GM19324 (cell line): ENCODE measurements at regions not wholly inside any gene's neighbourhood (a gene's known extent, or its start where the extent isn't known, plus 50 kb on each side); places are given as distances from the start of the nearest gene placed in this dataset.
"Not testable (repeated sequence)": the region's sequence is repeated elsewhere in the genome, so short reads cannot be mapped to it uniquely, and the experiment has no call there.

ENCODE experiments used
- ATAC-seq: cut with Tn5 transposase; IDR thresholded peaks from one replicate; pipeline ENCODE4 v1.9.1; 2021; ENCODE audit warnings: mild to moderate bottlenecking, moderate library complexity; ENCODE audit not compliant: unreplicated experiment, low FRiP score

DNA sequence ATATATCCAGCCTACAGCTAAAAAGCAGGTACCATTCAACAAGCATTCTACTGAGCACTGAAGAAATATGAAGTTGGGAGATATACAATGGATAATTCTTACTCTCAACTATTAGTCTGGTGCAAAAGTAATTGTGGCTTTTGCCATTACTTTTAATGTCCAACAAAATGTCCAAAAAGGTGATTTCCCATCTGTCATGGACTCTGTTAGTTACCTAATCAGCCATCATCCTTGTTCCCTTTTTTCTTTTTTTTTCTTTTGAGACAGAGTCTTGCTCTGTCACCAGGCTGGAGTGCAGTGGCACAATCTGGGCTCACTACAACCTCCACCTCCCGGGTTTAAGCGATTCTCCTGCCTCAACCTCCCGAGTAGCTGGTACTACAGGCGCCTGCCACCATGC lies 76.6 kb upstream of the MON1B start:
- not testable (repeated sequence) for ATAC-seq

DNA sequence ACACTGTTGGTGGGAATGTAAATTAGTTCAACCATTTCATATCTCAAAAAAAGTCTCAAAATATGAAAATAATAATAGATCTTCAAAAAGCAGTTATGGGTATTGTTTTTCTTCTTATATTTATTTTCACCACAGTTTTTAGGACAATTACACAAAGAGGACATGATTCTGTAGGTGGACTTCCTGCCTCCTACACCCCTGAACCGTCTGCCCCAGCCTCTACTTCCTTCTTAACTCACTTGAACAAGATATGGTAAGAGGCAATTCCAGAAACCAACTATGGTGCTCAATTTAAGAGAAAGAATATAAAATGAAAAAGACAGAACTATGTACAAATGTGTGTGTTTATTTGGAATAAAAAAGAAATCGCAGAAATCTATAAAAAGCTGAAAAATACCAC lies 74.1 kb upstream of the MON1B start:
- no peak for ATAC-seq

DNA sequence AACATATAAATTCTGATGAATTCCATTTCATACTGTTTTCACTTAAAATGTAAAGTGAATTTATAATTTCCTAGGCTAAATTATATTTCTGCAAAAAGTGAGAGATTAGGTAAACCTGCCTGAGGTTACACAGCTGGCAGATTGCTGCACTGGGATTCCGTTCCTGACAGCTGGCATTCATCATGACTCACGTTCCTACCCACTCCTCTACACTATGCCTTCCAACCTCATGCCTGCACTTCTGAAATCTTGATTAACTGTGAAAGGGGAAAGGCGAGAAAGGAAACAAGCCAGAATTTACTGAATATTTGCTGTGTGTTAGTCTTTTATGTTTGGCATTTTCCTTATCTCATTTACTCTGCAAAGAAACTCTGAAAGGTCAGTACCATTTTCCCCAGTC lies 73.3 kb upstream of the MON1B start:
- ATAC-seq, result no peak

DNA sequence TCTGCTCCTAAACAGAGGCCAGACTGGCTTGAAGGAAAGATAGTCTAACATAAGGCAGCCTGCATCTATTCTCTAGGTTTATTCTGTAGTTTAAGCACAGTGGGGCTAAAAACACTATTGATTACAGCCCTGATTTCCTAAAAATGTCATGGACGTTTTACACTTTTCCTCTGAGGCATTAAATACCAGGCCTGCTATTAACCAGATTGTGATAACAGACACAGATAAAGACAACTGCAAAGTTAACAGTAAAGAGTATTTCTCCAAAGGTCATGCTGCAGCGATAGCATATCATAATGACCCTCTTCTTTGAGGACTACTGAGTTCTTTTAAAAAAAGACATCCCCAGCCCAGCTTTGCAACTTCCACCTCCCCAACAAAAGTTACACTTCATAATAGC lies 59.6 kb upstream of the MON1B start:
- ATAC-seq, result no peak

DNA sequence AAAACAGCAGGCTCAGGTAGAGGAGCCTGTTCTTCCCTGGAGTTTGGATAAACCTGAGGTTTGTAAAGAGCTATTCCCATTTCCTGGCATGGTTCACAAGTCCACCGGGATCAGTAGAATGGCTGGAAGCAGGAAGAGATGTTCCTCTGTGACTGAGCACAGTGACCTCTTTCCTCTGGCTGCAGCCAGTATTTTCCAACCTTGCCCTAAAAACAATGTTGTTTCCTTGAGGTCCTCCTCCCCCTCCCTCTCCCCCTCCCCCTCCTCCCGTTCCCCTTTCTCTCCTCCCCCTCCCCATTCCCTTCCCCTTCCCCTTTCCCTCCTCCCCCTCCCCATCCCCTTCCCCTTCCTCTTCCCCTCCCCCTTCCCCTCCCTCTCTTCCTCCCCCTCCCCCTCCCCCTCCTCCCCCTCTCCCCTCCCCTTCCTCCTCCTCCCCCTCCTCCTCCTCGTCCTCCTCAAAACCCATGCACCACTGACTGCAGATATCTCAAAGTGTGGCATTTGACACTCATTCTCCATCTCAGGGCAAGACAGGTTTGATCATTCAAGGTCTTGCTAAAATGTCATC lies 58.9 kb upstream of the MON1B start:
- ATAC-seq, result no peak

DNA sequence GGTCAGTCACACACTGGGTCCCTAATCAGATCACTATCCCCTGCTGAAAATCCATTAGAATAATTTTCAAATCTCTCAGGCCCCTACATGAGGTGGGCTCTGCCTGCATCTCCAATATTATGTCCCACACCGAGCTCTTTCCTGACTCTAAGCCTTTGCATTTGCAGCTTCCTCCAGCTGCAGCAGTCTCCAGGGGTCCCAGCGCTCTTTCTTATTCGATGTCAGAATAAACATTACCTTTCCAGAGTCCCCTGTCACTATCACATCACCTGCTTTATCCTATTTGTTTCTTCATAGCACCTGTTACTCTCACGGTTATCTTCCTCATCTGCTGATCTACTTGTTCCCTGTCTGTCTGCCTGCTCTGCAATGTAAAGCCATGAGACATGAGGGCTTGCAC lies 57.3 kb upstream of the MON1B start:
- ATAC-seq, result no peak

DNA sequence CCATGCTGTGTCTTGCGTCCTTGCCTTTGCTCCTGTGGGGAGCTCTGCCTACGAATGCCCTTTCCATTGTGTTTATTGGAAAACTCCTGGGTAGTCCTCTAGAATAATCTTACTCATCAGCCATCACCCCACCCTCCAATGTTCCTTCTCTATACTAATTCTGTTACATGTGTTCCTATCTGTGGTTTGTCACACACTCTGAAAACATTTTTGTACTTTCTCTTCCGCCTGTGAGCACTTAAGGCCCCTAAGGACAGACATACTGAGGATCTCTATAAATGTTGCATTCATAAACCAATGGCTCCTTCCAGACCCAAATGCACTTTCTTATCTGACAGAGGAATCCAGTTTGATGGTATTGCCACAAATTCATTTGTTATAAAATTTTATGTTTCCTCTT lies 53.9 kb upstream of the MON1B start:
- no peak for ATAC-seq
